Mesendoderm (in vitro differentiated cells): ENCODE measurements at regions not wholly inside any gene's neighbourhood (a gene's known extent, or its start where the extent isn't known, plus 50 kb on each side); places are given as distances from the start of the nearest gene placed in this dataset.

Experiments
- DNase-seq: peaks from one replicate; pipeline ENCODE4 v3.0.0; 2013
- H2AK5ac ChIP-seq: 2 replicates; pipeline ENCODE4 v1.6.1; 2013; ENCODE audit warnings: low read length, inconsistent platforms
- H2BK120ac ChIP-seq: 2 replicates; pipeline ENCODE4 v1.6.1; 2013; ENCODE audit warnings: low read depth, mild to moderate bottlenecking, low read length, moderate library complexity, mixed read lengths
- H2BK15ac ChIP-seq: replicated peaks from 2 replicates; pipeline ENCODE4 v1.6.1; 2013; ENCODE audit warnings: low read depth, mild to moderate bottlenecking, moderate library complexity
- H2BK5ac ChIP-seq: 2 replicates; pipeline ENCODE4 v1.6.1; 2013; ENCODE audit warnings: low read length, inconsistent platforms
- H3K18ac ChIP-seq: 2 replicates; pipeline ENCODE4 v1.6.1; 2013; ENCODE audit warnings: mild to moderate bottlenecking, low read length, mixed read lengths
- H3K23ac ChIP-seq: one replicate; pipeline ENCODE4 v1.6.1; 2013; ENCODE audit warnings: low read length
- H3K27ac ChIP-seq: 2 replicates; pipeline ENCODE4 v1.5.1; 2013; ENCODE audit warnings: low read depth, mild to moderate bottlenecking, inconsistent platforms, low read length, moderate library complexity
- H3K27me3 ChIP-seq: 2 replicates; pipeline ENCODE4 v1.6.1; 2013; ENCODE audit warnings: low read length, control low read depth, mild to moderate bottlenecking, inconsistent platforms; ENCODE audit not compliant: insufficient read depth, poor library complexity
- H3K36me3 ChIP-seq: 2 replicates; pipeline ENCODE4 v1.6.1; 2013; ENCODE audit warnings: low read length, inconsistent platforms; ENCODE audit not compliant: control insufficient read depth, insufficient read depth
- H3K4ac ChIP-seq: one replicate; pipeline ENCODE4 v1.6.1; 2013; ENCODE audit warnings: low read depth, mild to moderate bottlenecking, low read length, moderate library complexity
- H3K4me1 ChIP-seq: 2 replicates; pipeline ENCODE4 v1.6.1; 2013; ENCODE audit warnings: low read depth, low read length, inconsistent platforms; ENCODE audit not compliant: control insufficient read depth
- H3K4me2 ChIP-seq: 2 replicates; pipeline ENCODE4 v1.6.1; 2013; ENCODE audit warnings: low read length
- H3K4me3 ChIP-seq: 2 replicates; pipeline ENCODE4 v1.5.1; 2013; ENCODE audit warnings: mild to moderate bottlenecking, low read length
- H3K56ac ChIP-seq: one replicate; pipeline ENCODE4 v1.6.1; 2013; ENCODE audit warnings: low read length
- H3K79me1 ChIP-seq: 2 replicates; pipeline ENCODE4 v1.6.1; 2013; ENCODE audit warnings: low read length, inconsistent platforms
- H3K79me2 ChIP-seq: 2 replicates; pipeline ENCODE4 v1.6.1; 2013; ENCODE audit warnings: mild to moderate bottlenecking, low read length; ENCODE audit not compliant: control insufficient read depth, insufficient read depth
- H3K9ac ChIP-seq: 2 replicates; pipeline ENCODE4 v1.6.1; 2013; ENCODE audit warnings: low read length, inconsistent platforms
- H4K5ac ChIP-seq: one replicate; pipeline ENCODE4 v1.6.1; 2013; ENCODE audit warnings: low read length
- H4K8ac ChIP-seq: one replicate; pipeline ENCODE4 v1.6.1; 2013; ENCODE audit warnings: low read depth, mild to moderate bottlenecking, control low read depth, low read length, moderate library complexity
- WGBS: extraction: QIAGEN DNeasy Blood & Tissue Kit; methylation state at CpG from one replicate; pipeline ENCODE4 v1.1.7; 2013; ENCODE audit warnings: low lambda C conversion rate, missing lambda C conversion rate; ENCODE audit not compliant: insufficient coverage; ENCODE audit errors: extremely low coverage; 5-methylcytosine and 5-hydroxymethylcytosine counted together

DNA sequence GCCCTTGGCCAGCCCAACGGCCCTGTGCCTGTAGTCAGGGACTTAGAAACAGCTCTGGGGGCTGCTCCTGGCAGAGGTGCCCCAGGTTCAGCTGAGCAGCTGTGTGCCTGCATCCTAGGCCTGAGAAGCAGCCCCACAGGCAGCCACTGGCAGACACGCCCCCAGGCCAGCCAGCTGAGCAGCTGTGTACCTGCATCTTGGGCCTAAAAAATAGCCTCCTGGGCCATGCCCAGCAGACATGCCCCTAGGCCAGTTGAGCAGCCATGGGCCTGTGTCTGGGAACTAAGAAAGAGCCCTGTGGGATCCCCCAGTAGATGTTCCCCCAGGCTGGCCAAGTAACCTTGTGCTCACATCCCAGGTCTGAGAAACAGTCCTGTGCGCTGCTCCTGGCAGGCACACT is 64.0 kb downstream of the TBR1 start:
- no peak for DNase-seq
- H3K27me3 ChIP-seq, result no peaks in the 10 kb centered on the region
- H3K4me2 ChIP-seq, result no peak overlapping the region
- no CpG with 5 or more reads among the region's 3 CpGs for WGBS
- no peak overlapping the region for H3K4ac ChIP-seq
- H4K8ac ChIP-seq, result no peak overlapping the region
- no peak overlapping the region for H3K18ac ChIP-seq
- H3K27ac ChIP-seq, result no peak overlapping the region
- H3K36me3 ChIP-seq, result no peaks in the 10 kb centered on the region
- no peak overlapping the region for H3K56ac ChIP-seq
- H2BK120ac ChIP-seq, result no peak overlapping the region
- H3K79me2 ChIP-seq, result no peaks in the 10 kb centered on the region
- H3K23ac ChIP-seq, result no peak overlapping the region
- no peak overlapping the region for H2BK5ac ChIP-seq
- no peaks in the 10 kb centered on the region for H3K4me1 ChIP-seq
- no peak overlapping the region for H4K5ac ChIP-seq
- H2BK15ac ChIP-seq, result no peak overlapping the region
- no peaks in the 10 kb centered on the region for H3K79me1 ChIP-seq
- H3K4me3 ChIP-seq, result no peak overlapping the region
- H2AK5ac ChIP-seq, result no peak overlapping the region
- H3K9ac ChIP-seq, result no peak overlapping the region

DNA sequence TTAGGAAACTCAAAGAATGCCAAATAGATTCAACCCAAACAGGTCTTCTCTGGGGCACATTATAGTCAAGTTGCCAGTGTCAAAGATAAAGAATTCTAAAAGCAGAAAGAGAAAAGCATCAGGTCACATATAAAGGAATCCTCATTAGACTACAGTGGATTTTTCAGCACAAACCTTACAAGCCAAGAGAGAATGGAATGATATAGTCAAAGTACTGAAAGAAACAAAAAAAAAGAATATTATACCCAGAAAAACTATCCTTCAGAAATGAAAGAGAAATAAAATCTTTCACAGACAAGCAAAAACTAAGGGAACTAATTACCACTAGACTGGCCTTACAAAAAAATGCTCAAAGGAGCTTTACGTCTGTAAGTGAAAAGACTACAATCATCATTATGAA is 65.5 kb downstream of the TBR1 start:
- H3K4me1 ChIP-seq, result no peaks in the 10 kb centered on the region
- H3K4ac ChIP-seq, result no peak overlapping the region
- H2BK120ac ChIP-seq, result no peak overlapping the region
- no peak overlapping the region for H3K4me2 ChIP-seq
- H2BK5ac ChIP-seq, result no peak overlapping the region
- no peak overlapping the region for H3K27ac ChIP-seq
- no peak overlapping the region for H3K4me3 ChIP-seq
- no peak overlapping the region for H3K9ac ChIP-seq
- no peaks in the 10 kb centered on the region for H3K79me2 ChIP-seq
- no CpG with 5 or more reads among the region's 1 CpG for WGBS
- no peak overlapping the region for H3K18ac ChIP-seq
- H2AK5ac ChIP-seq, result no peak overlapping the region
- H4K5ac ChIP-seq, result no peak overlapping the region
- DNase-seq, result no peak
- no peaks in the 10 kb centered on the region for H3K27me3 ChIP-seq
- no peak overlapping the region for H3K56ac ChIP-seq
- H3K36me3 ChIP-seq, result no peaks in the 10 kb centered on the region
- H2BK15ac ChIP-seq, result no peak overlapping the region
- H3K79me1 ChIP-seq, result no peaks in the 10 kb centered on the region
- no peak overlapping the region for H3K23ac ChIP-seq
- no peak overlapping the region for H4K8ac ChIP-seq

DNA sequence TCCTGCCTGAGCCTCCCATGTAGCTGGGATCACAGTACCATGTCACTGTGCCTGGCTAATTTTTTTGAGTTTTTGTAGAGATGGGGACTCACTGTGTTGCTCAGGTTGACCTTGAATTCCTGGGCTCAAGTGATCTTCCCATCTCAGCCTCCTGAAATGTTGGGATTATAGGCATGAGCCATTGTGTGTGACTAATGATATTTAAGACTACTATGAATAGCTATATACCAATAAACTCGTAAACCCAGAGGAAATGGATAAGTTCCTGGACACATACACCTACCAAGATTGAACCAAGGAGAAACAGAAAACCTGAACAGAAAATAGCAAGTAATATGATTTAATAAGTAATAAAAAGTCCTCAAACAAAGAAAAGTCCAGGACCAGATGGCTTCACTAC is 68.0 kb downstream of the TBR1 start:
- Histone ChIP-seq H3K4ac (no peak overlapping the region), H2AK5ac (no peak overlapping the region), H3K56ac (no peak overlapping the region), H3K9ac (no peak overlapping the region), H3K27me3 (no peaks in the 10 kb centered on the region), H2BK15ac (no peak overlapping the region), H3K36me3 (no peaks in the 10 kb centered on the region), H3K79me1 (no peaks in the 10 kb centered on the region), H2BK120ac (no peak overlapping the region), H4K5ac (no peak overlapping the region), H3K4me3 (no peak overlapping the region), H2BK5ac (no peak overlapping the region), H3K4me2 (no peak overlapping the region), H3K18ac (no peak overlapping the region), H4K8ac (no peak overlapping the region), H3K79me2 (no peaks in the 10 kb centered on the region), H3K23ac (no peak overlapping the region), H3K27ac (no peak overlapping the region), H3K4me1 (no peaks in the 10 kb centered on the region)
- no peak for DNase-seq
- WGBS, result no CpG with 5 or more reads among the region's 1 CpG

DNA sequence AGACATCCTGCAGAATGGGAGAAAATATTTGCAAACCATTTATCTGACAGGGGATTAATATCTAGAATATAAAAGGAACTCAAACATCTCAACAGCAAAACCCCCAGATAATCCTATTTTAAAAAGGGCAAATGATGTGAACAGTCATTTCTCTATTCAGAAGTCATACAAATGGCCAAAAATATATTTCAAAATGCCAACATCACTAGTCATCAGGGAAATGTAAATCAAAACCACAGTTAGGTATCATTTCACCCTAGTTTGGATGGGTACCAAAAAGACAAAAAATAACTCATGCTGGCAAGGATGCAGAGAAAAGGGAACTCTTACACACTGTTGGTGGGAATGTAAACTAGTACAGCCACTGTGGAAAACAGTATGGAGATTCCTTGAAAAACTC is 70.0 kb downstream of the TBR1 start:
- no peak overlapping the region for H3K4me2 ChIP-seq
- H3K79me2 ChIP-seq, result no peaks in the 10 kb centered on the region
- no peak overlapping the region for H3K9ac ChIP-seq
- no peak overlapping the region for H4K8ac ChIP-seq
- H3K18ac ChIP-seq, result no peak overlapping the region
- H3K56ac ChIP-seq, result no peak overlapping the region
- H3K4ac ChIP-seq, result no peak overlapping the region
- H3K79me1 ChIP-seq, result no peaks in the 10 kb centered on the region
- no peak overlapping the region for H2AK5ac ChIP-seq
- no peak overlapping the region for H2BK15ac ChIP-seq
- no peaks in the 10 kb centered on the region for H3K4me1 ChIP-seq
- H2BK5ac ChIP-seq, result no peak overlapping the region
- DNase-seq, result no peak
- no peaks in the 10 kb centered on the region for H3K27me3 ChIP-seq
- H3K23ac ChIP-seq, result no peak overlapping the region
- no peak overlapping the region for H3K27ac ChIP-seq
- no peak overlapping the region for H3K4me3 ChIP-seq
- H2BK120ac ChIP-seq, result no peak overlapping the region
- H3K36me3 ChIP-seq, result no peaks in the 10 kb centered on the region
- no peak overlapping the region for H4K5ac ChIP-seq

DNA sequence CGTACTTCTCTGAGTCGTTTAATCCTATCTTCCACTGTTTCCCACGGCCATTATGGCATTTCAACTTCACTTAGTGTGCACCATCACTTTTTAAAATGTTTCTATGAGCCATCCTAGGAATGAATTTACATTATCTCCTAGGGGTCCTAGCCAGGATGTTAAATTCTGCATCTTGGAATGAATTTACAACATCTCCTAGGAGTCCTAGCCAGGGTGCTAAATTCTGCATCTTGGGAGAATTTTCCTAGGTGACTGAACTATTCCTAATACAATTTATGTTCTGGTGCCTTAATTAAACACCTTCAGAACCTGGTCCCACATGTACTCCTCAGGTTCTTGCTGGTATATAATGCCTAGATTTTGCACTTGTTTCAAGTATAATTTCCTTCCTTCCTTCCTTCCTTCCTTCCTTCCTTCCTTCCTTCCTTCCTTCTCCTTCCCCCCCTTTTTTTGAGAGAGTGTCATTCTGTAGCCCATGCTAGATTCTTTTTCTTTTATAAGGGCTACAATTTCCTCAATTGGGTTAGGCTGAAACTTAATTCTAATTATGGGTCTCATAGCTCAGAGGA is 72.1 kb downstream of the TBR1 start:
- Histone ChIP-seq H2AK5ac (no peak overlapping the region), H2BK120ac (no peak overlapping the region), H3K4me2 (no peak overlapping the region), H3K56ac (no peak overlapping the region), H3K9ac (no peak overlapping the region), H3K23ac (no peak overlapping the region), H3K4ac (no peak overlapping the region), H3K79me1 (no peaks in the 10 kb centered on the region), H3K4me1 (no peaks in the 10 kb centered on the region), H2BK15ac (no peak overlapping the region), H3K4me3 (no peak overlapping the region), H3K27ac (no peak overlapping the region), H3K79me2 (no peaks in the 10 kb centered on the region), H3K36me3 (no peaks in the 10 kb centered on the region), H3K27me3 (no peaks in the 10 kb centered on the region), H4K5ac (no peak overlapping the region), H3K18ac (no peak overlapping the region), H4K8ac (no peak overlapping the region), H2BK5ac (no peak overlapping the region)
- no CpG with 5 or more reads among the region's 3 CpGs for WGBS
- DNase-seq, result no peak

DNA sequence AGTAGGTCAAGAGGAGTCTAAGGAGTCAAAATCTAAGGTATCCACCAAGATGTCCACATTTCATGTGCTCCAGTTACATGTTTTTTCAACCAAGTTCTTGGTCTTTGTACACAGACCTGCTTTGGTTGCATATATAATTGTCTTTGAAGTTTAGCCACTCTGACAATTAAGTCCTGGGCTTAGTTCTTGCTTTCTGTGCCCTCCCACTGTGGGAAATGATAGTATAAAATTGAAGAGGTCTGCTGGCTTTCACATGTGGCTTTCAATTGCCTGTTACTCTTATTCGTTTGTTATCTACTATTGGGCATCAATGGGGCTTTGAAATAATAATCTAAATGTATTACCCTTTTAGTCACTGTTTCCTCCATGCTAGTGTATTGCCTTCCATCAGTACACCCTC is 72.8 kb downstream of the TBR1 start:
- H3K4me2 ChIP-seq, result no peak overlapping the region
- WGBS, result no CpG with 5 or more reads among the region's 1 CpG
- no peak overlapping the region for H3K4me3 ChIP-seq
- H2BK120ac ChIP-seq, result no peak overlapping the region
- H3K27me3 ChIP-seq, result no peaks in the 10 kb centered on the region
- no peak overlapping the region for H3K4ac ChIP-seq
- no peak overlapping the region for H3K27ac ChIP-seq
- no peak overlapping the region for H2BK5ac ChIP-seq
- no peaks in the 10 kb centered on the region for H3K79me2 ChIP-seq
- no peak overlapping the region for H4K5ac ChIP-seq
- no peak overlapping the region for H3K56ac ChIP-seq
- no peak overlapping the region for H4K8ac ChIP-seq
- no peak overlapping the region for H2AK5ac ChIP-seq
- no peak for DNase-seq
- no peak overlapping the region for H3K18ac ChIP-seq
- H3K36me3 ChIP-seq, result no peaks in the 10 kb centered on the region
- no peak overlapping the region for H2BK15ac ChIP-seq
- H3K23ac ChIP-seq, result no peak overlapping the region
- H3K4me1 ChIP-seq, result no peaks in the 10 kb centered on the region
- no peaks in the 10 kb centered on the region for H3K79me1 ChIP-seq
- H3K9ac ChIP-seq, result no peak overlapping the region
